ENCODE measurements at regions not wholly inside any gene's neighbourhood (a gene's known extent, or its start where the extent isn't known, plus 50 kb on each side); places are given as distances from the start of the nearest gene placed in this dataset.
"Not testable (repeated sequence)": the region's sequence is repeated elsewhere in the genome, so short reads cannot be mapped to it uniquely, and the experiment has no call there.

DNA sequence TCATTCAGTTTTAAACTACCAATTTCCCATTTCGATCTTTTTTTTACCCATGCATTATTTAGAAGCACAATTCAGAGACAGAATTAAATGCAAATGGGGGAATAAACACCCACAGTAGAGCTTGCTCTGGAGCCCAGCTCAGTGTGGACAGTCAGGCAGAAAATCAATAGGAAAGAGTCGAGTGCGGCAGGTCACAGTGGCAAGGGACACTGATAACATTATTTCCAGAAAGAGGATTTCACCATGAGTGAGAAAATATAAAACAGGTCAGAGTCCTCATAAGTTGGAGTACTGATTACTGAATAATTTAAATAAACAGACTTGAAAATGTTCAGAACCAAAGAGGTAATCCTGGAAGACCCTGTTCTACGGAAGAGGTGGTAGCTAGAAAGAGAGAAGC lies 532.5 kb downstream of the CCSER2 start:
- DNase-seq, result no peak

DNA sequence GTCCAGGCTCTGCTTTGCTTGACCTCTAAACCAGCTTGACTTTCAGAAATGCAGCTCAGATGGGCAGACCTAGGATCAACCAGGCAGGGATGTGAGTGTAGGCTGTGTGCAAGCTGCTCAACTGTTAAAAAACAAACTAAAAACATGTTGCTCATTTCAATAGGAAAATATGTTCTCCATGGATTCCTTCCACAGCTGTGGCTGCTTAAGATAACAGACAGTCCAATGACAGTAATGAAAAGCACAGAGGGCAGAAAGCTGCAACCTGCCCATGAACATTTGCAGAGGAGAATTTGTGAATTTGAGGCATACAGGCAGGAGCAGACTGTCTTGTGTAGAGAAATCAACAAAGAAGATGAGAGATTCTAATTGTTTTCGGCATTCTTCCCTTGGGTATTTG lies 534.2 kb downstream of the CCSER2 start:
- DNase-seq, result no peak

DNA sequence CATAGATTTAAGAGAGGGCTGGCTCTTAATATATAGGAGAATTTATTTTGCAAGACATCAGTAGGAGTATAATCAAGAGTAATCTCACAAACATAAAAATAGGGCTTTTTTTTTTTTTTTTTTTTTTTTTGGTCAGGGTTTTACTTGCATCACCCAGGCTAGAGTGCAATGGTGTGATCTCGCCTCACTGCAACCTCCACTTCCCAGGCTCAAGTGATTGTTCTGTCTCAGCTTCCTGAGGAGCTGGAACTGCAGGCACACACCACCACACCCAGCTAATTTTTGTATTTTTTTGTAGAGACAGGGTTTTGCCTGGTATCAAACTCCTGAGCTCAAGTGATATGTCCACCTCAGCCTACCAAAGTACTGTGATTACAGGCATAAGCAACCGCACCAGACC lies 535.3 kb downstream of the CCSER2 start:
- DNase-seq, result no peak

DNA sequence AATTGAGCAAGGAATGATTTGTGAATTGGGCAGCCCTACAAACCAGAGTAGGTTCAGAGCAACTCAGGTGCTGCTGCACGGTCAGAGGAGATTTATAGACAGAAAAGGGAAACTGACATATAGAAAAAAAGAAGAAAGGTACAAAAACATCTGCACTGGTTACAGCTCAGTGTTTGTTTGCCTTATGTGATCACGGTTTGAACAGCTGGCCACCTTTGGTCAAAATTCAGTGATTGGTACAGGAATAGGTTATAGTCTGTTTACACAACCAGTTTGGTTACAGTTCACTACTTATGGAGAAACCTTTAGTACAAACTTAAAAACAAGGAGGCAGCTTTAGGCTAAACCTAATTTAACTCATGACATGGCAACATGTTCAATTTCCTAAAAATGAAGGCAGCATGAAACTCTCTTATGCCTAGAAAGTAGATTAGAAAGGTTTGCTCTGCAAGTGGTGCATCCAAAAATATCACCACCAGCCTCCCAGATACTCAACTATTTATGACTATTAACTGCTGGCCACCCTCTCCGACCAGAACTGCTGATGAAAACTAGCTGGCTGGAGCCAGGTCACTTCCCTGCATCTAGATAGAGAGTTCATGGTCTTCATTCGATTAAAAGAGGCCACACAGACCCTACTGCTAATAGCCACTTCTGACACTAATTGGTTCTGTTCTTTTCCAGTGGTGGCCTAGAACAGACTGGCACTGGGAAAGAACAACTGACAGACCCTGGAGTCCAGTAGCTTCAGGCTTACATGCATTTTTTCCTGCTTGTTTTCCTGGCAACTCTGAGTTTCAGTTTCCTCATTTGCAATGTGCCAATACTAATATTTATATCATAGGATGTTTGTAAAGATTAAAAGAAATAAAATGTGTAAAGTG lies 548.0 kb downstream of the CCSER2 start:
- DNase-seq, result no peak

DNA sequence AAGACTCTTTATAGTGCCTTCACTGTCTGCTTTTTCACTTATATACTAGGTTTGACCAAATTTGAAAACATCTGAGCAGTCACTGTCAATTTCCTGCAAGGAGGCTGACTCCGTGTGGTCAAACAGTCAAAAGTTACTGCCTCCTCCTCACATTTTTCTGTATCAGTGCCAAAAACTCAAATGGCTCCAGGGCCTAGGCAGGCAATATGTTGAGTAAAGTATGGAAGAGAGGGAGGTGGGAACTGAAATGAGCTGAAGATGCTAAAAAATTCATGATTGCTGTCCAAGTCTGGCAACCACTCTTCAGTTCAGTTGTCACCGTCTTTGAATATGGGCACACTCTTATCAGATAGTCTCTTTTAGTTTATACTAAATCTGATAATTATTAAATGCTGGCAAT lies 551.6 kb downstream of the CCSER2 start:
- DNase-seq, result no peak

DNA sequence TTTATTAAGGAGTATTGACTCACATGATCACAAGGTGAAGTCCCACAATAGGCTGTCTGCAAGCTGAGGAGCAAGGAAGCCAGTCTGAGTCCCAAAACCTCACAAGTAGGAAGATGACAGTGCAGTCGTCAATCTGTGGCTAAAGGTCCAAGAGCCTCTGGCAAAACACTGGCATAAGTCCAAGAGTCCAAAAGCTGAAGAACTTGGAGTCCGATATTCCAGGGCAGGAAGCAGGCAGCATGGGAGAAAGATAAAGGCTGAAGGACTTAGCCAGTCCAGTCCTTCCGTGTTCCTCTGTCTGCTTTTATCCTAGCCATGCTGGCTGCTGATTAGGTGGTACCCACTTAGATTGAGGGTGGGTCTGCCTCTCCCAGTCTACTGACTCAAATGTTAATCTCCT lies 553.3 kb downstream of the CCSER2 start:
- DNase-seq, result not testable (repeated sequence)

DNA sequence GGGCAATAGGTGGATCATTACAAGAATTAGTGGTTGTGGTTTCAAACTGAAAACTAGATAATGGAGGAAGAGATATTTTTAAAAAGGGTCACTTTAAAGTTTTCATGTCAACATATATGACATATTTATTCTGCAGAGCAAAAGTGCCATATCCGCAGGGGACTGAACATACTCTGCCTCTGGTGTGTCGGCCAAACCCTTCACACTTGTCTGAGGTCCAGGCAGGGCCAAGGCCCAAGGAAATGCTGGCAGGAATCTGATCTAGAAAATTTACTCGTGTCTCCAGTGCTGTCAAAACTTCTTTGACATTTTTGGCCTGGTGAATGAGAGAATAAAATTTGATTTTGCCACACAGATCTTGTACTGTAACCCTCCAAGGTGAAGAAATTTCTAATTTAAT lies 562.3 kb downstream of the CCSER2 start:
- DNase-seq, result no peak

DNA sequence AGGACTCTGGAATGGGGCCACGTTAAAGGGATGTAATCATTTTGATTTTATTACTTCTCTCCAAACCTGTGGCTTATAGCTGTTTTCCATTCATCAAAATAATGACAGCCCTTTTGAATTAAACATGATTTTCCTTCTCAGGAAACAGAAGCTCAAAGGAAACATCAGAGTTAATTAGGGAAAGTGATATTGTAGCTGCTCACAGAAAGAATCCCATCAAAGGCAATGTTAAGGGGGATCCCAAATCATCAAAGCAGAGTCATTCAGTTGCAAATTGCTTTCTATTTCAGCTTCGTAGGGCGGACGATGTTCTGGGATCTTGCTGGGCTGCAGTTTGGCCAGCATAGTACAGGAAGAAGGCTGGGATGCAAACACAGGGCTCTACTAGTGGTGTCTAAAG lies 563.2 kb downstream of the CCSER2 start:
- no peak for DNase-seq

DNA sequence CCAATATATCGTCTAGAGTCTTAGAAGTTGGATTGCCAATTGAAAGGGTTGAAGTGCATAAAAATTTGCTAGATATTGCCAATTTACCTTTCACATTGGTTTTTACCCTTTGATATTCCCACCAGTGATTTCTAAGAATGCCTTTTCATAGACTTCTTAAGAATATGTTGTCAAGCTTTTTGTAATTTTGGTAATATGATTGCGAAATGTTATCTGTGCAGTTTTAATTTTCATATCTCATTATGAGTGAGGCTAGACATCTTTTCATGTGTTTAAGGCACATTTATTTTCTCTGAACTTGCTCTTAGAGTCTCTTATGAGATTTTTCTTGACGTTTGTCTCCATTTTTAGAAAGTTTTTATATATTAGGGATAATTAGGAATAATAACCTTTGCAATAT lies 567.2 kb downstream of the CCSER2 start:
- DNase-seq, result no peak

DNA sequence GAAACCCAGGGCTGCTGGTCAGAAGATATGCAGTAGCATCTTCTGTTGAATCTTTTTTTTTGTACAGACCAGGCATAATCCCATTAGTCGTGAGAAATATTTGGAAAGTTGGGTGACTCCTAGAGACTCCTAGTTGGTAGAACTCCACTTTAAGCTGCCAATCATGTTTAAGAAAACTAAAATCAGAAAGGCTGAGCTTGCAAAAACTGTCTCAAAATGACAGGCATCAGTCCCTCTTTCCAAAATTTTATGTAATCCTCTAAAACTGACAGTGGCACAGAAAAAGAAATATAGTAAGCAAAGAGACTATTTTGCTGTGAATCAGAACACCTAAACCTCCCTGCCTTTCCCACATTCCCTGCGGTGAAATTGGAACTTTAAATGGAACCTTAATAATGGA lies 568.5 kb downstream of the CCSER2 start:
- DNase-seq, result no peak

DNA sequence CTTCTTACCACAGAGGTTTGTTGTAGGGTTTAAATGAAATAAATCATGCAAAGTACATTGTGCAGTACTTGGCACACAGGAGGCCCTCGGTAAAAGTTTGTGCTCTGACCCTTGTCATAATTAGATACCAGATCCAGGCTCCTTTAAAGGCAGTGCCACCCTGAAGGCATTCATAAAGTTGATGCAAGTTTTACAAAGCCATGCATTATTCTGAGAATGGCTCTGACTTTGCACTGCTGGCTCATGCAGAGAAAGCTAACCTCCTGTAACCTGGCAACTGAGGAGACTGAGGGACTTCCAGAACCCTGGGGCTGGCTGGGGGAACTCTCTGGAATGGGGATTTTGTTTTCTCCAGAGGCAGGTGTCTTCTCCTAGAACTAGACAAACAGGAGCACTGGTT lies 570.9 kb downstream of the CCSER2 start:
- DNase-seq, result no peak

DNA sequence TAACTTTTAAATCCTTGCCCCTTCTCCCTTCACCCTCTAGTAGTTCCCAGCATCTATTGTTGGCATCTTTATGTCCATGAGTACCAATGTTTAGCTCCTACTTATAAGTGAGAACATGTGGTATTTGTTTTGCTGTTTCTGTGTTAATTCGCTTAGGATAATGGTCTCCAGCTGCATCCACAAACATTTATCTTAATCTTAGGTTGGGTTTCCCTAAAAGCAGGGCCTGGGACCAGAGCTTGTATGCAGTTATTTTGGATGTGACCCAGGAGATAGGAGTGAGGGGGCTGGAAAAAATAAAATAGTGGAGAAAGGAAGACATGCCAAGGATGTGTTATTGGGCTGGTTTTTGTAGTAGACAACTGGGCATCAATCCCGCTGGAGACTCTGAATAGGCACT lies 571.8 kb downstream of the CCSER2 start:
- DNase-seq, result no peak

DNA sequence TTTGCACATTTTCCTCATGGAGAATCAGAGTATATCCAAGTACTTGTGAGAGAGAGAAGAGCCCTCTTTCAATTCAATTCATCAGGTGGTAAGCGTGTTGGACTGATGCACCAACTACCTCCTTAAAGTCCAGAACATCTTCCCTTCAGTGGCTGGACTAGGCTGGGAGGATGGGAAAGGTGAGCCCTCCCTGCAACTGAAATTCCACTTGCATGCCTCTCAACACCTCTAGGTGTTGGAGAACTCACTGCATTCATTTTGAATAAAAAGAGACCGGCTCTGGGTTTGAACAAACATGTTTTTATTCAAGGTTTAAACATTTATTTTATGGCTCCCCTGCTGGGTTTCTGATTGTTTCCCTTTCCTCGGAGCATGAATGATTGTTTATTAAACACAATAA lies 573.5 kb downstream of the CCSER2 start:
- DNase-seq, result no peak

DNA sequence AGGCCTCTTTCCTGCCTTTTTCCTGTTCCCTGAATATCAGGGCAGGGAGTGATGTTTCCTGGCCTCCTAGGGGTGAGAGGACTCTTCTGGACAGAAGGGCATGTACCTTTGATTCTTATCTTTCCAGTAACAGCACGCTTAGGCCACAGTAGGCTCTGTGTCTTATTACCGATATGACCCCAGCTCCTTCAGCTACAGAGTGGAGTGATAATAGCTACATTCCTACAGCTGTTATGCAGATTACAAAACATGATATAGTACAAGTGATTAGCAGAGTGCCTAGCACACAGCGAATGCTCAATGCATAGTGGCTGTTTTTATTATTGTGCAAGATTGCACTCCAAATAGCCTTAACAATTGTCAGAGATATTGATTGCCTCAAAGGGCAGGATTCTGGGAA lies 574.2 kb downstream of the CCSER2 start:
- DNase-seq, result no peak

DNA sequence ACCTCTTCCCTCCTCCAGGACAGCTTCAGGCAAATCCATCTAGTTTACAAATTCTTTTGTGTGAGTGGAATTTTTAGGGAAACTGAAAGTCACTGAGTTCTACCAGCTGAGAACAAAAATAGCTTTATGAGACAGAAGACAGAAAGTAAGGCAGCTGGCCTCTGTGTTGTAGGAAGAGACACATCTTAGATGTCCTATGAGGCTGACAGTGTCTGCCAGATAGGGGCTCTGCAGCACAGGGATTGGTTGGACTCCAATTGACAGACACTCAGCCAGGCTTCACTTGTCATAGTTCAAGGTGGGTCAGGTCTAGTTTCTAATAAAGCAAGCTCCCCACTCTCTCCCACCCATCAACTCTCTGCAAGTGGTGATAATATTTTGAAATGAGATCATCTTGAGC lies 574.9 kb downstream of the CCSER2 start:
- DNase-seq, result no peak

DNA sequence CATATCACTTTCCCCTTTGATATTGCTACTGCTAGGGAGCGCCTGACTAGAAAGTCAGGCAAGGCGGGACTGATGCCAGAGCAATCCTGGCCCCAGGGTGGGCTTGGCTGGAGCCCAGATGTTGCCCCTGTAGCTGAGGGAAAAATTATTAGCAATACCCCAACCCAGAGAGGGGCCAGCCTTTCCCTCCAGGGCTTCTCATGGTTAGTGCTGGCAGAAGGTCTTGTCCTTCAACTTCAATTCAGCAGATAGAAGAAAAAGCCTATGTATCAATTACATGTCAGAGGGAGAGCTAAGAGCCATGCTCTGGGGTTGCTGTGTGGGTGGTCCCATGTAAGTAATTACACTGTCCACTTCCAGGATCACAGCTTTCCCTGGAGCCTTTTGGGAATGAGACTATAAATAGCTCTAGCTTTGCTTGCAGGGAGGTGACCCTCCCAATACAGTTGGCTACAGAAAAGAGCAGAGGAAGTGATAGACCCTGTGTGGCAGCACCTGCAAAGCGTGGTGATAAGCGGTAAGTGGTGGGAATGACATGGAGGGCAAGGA lies 579.1 kb downstream of the CCSER2 start:
- DNase-seq, result no peak

DNA sequence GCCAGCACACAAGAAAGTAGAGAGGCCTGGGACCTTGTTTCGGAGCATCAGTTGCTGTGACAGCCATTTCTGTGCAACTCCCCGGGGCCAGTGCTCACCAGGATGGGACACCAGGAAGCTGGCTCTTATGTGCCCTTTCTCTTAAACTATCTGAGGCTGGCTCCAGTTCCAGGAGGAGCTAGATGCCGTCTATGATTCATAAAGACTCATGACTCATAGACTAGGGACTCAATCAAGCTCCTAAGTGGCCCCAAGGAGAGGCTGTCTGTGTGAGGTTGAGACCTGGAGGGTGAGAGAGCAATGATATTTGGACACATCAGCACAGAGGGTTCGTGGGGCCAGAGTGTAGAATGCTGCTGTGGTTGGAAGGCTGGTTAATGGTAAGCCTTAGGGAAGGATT lies 580.1 kb downstream of the CCSER2 start:
- DNase-seq, result no peak

DNA sequence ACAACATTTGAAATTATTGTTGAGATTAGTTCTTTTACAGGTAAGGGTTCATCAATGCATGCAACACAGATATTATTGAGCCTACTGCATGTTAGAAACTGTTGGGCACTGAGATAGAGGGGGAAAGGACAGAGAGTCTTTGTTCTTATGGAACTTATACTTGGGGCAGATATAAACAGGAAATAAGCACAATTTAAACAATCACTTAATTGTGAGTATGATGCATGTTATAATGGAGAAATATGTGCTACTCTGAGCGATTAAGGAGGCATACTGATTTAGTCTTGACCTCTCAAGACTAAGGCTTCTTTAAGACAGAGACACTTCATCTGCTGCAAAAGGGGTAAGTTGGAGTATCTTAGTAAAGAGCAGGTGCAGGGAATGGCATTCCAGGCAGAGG lies 593.3 kb downstream of the CCSER2 start:
- DNase-seq, result no peak

DNA sequence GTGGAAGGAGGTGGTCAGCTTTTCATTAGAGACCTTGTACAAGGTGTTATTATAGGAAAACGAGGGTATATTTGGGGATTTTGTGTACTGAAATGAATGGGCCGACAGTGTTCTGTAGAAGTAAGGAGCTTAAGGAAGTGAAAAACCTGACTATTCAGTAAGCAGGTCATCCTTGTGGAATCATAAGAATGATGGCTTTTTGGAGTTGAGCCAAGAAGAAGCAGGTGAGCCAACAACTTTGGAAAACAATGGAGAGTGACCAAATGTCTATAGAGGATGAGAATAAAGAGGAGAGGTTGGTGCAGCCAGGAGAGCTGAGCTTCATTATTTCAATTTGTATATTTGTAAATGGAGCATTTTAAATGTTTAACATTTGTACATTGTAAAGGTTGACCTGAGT lies 595.7 kb downstream of the CCSER2 start:
- DNase-seq, result no peak

DNA sequence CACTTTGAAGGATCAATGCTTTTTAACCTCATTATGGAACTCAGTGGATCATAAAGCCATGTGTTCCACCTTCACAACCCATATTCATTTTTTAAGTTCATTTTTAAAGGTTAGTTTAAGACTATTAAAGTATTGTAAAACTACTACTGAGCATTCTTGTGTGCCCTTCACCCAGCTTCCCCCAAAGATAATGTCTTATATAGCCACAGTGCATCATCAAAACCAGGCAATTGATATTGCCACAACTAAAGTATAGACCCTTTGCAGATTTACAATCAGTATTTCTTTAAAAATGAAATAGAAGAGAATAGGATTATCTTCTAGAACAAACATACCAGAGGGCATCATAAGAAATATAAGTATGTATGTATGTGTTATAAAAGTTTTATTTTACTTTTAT lies 597.1 kb downstream of the CCSER2 start:
- DNase-seq, result no peak

DNA sequence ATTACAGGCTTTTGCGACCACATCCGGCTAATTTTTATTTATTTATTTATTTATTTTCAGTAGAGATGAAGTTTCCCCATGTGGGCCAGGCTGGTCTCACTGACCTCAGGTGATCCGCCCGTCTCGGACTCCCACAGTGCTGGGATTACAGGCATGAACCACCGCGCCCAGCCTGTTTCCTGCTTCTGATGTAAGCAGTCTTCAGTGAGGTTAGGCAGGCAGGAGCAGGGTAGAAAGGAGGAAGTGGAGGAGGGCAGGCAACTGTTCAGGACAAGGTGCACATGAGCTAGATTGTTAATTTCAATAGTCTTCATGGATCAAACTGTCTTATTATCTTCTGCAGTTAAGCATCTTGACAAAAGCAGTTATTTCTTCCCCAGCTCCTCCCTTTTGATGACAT lies 605.0 kb downstream of the CCSER2 start:
- no peak for DNase-seq

DNA sequence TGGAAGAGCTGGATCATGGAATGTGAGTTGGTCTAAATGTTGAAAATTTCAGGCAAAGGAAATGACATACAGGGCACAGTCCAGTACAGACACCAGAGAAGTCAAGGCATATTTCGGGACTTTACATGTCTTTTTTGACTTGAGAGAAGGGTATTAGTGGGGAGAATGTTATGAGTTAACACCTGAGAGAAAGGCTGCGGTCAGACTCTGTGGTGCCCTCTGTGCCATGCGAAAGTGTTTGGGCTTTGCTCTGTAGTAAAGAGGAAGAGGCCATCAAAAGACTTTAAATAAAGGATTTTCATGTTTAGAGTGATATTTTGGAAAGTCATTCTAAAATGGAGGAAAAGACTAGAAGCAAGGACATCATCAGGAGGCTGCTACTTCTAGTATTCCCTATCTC lies 607.4 kb downstream of the CCSER2 start:
- DNase-seq, result no peak

DNA sequence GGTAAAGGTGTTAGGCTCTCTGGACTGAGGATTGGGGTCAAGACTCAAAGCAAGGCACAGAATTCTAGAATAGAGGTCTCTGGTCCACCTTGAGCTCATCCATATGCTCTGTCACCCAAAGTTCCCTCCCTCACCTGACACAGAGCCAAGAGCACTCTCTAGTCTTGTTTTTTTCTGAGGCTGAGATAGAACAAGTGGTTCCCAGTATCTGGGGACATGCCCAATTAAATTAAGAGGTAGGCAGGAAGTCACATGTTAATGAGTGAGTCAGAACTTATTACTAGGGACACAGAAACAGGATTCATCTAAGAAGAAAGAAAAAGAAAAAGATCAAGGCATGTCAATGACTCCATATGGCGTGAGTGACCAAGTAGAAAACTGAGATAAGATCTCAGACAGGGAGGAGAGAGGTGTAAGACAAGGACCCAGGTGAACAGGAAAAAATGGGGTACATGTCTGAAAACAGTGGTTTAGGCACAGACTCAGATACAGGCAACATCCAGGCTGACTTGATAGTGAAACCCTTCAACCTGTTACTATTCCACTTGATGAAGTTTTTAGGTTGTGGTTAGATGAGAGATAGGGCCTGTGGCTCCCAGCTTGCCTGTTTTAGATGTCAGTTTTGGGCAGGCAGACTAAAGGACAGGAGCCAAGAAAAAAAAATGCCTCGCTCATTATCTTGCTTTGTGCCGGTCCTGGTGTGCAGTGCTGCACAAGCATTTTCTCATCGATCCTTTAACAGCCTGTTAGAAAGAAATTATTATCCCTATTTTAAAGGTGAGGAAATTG lies 609.9 kb downstream of the CCSER2 start:
- no peak for DNase-seq

DNA sequence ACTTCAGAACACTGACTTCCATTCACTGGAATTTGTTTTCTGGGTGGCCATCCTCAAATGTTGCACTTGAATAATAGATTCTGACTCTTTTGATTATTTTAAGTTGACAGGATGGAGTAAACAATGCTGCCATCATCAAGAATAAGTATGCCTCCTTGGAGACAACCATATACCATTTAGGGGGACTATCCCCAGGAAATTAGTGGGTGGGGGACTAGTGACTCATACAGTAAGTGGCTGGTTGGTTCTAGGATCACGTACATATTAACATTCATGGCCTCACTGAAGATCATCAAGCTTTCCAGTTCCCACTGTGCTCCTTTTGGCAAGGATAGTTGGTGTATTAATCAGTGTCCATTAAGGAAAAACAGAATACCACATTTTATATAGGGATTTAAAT lies 615.2 kb downstream of the CCSER2 start:
- no peak for DNase-seq
